Spleen (tissue), 7 donors: ENCODE measurements at regions not wholly inside any gene's neighbourhood (a gene's known extent, or its start where the extent isn't known, plus 50 kb on each side); places are given as distances from the start of the nearest gene placed in this dataset.

ENCODE experiments used
- POLR2A ChIP-seq, 3 donors: fragments of 450-650 bp; IDR thresholded peaks; one replicate each; pipeline ENCODE4 v1.5.1; 2017; ENCODE audit warnings: antibody characterized with exemption in 3 of 3, mild to moderate bottlenecking in 1 of 3
- POLR2AphosphoS5 ChIP-seq, 3 donors: sonication (generic); formaldehyde crosslinking; IDR thresholded peaks; one replicate each; pipeline ENCODE4 v1.5.1; 2017; ENCODE audit warnings: antibody characterized with exemption in 3 of 3
- TF ChIP-seq, protein P1 (sequence below), 11 experiments: fragments of 200-600 bp in 7 of 11; fragments of 450-650 bp in 4 of 11; sonication (generic) in 4 of 11; IDR thresholded peaks in 8 of 11; conservative IDR thresholded peaks in 3 of 11; 1 replicate in 7 of 11; 2 replicates in 4 of 11; pipeline versions ENCODE4 v1.4.0 to v1.8.0; 2016 to 2021; ENCODE audit warnings: antibody characterized with exemption in 11 of 11, inconsistent platforms in 4 of 11, mild to moderate bottlenecking in 1 of 11
- donor health status: DM: no; HTN: no; CAD: no; lungs with moderate emphysema.
- donor health status: DM: no; HTN: no; CAD: no.
- donor health status: DM: no; HTN: no; CAD: no.

DNA sequence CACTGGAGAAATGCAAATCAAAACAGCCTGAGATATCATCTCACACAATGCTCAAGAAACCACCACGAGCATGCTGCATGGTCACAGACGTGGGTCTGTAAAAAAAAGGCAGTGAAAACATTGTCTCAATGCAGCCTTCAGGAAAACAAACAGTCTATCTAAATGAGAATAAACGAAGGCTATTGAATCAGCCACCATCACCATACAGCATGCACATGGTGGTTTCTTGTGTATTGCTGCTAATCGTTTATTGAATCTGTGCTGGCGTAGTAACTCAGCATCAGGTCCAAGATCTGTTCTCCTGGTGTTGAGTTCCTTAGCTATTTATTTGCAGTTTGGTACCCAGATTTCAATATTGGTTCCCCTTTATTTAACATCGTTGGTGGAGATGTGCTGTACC is 1115.0 kb downstream of the CDH18 start:
- TF ChIP-seq POLR2AphosphoS5 (IDR thresholded peaks at IDR 0.05) (no peak), POLR2A (IDR thresholded peaks at IDR 0.05) (no peak)
- TF ChIP-seq, protein P1, sequence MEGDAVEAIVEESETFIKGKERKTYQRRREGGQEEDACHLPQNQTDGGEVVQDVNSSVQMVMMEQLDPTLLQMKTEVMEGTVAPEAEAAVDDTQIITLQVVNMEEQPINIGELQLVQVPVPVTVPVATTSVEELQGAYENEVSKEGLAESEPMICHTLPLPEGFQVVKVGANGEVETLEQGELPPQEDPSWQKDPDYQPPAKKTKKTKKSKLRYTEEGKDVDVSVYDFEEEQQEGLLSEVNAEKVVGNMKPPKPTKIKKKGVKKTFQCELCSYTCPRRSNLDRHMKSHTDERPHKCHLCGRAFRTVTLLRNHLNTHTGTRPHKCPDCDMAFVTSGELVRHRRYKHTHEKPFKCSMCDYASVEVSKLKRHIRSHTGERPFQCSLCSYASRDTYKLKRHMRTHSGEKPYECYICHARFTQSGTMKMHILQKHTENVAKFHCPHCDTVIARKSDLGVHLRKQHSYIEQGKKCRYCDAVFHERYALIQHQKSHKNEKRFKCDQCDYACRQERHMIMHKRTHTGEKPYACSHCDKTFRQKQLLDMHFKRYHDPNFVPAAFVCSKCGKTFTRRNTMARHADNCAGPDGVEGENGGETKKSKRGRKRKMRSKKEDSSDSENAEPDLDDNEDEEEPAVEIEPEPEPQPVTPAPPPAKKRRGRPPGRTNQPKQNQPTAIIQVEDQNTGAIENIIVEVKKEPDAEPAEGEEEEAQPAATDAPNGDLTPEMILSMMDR (IDR thresholded peaks at IDR 0.05 in 8 of 11, conservative IDR thresholded peaks at IDR 0.05 in 3 of 11) = no peak
